ENCODE measurements at regions not wholly inside any gene's neighbourhood (a gene's known extent, or its start where the extent isn't known, plus 50 kb on each side); places are given as distances from the start of the nearest gene placed in this dataset.

DNA sequence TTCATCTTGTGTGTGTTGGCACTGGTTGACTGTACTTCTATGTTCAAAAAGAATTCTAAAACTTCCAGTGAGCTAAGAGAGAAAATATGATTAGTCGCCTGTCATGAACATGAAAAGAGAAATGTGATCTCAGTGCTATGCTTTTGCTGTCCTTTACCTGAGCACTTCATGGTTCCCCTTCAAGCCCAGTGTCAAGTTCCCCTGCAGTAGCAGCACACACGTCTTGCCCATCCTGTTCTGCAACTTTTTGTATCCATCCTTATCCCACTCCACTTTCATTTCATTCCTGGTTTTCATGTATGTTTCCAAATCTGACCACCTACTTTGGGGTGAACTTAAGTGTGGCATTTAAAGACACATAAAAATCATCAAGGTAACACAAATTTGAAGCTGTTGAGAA is 848.0 kb upstream of the USP15 start:
- Histone ChIP-seq H3K79me1 (ENCODE audit: low read length) (no peaks in the 10 kb centered on the region), H3K27ac (ENCODE audit: low read depth, low read length) (no peak overlapping the region), H3K4ac (ENCODE audit: low read depth, low read length) (no peak overlapping the region), H3K18ac (ENCODE audit: low read length) (no peak overlapping the region), H2BK120ac (ENCODE audit: low read depth, low read length) (no peak overlapping the region), H3K4me3 (ENCODE audit: low read length) (no peak overlapping the region), H3K4me2 (ENCODE audit: low read length) (no peak overlapping the region), H3K36me3 (ENCODE audit: control insufficient read depth, insufficient read depth, low read length) (no peaks in the 10 kb centered on the region), H3K79me2 (ENCODE audit: control insufficient read depth, insufficient read depth, low read length) (no peaks in the 10 kb centered on the region), H3K27me3 (ENCODE audit: insufficient read depth, low read length, poor library complexity) (no peaks in the 10 kb centered on the region), H2AK5ac (ENCODE audit: low read length) (no peak overlapping the region), H2BK15ac (replicated peaks; ENCODE audit: low read depth) (no peak overlapping the region), H3K23ac (ENCODE audit: low read length) (no peak overlapping the region), H3K56ac (ENCODE audit: low read length) (no peak overlapping the region), H4K8ac (ENCODE audit: low read depth, low read length) (no peak overlapping the region), H3K9ac (ENCODE audit: low read length) (no peak overlapping the region), H3K4me1 (ENCODE audit: control insufficient read depth, low read depth, low read length) (peaks cover 2% of the 10 kb centered on the region), H2BK5ac (ENCODE audit: low read length) (no peak overlapping the region), H4K5ac (ENCODE audit: low read length) (no peak overlapping the region)
- no CpG with 5 or more reads among the region's 2 CpGs for WGBS (ENCODE audit: extremely low coverage, insufficient coverage, low lambda C conversion rate)
- DNase-seq = peak; percentile 5

DNA sequence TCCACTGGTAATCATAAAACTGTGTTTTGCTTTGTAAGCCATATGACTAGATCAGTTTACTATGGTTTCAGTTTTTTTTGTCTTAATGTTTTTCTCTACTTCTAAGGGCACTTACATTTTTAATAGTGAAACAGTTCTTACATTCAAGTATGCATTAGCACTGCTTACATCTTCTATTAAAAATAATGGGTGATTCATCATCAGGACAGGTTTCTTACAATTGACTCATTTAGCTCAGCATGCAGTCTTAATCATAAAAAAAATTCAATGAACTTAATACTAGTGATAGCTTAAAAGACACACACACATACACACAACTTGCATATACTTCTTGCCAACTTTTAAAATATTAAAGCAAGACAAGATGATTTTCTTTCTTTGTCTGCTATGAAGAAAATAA is 845.7 kb upstream of the USP15 start:
- Histone ChIP-seq H3K4me1 (ENCODE audit: control insufficient read depth, low read depth, low read length) (peaks cover 2% of the 10 kb centered on the region), H2BK5ac (ENCODE audit: low read length) (no peak overlapping the region), H4K5ac (ENCODE audit: low read length) (no peak overlapping the region), H3K27ac (ENCODE audit: low read depth, low read length) (no peak overlapping the region), H3K9ac (ENCODE audit: low read length) (no peak overlapping the region), H2BK120ac (ENCODE audit: low read depth, low read length) (no peak overlapping the region), H4K8ac (ENCODE audit: low read depth, low read length) (no peak overlapping the region), H3K36me3 (ENCODE audit: control insufficient read depth, insufficient read depth, low read length) (no peaks in the 10 kb centered on the region), H3K23ac (ENCODE audit: low read length) (no peak overlapping the region), H3K4me2 (ENCODE audit: low read length) (no peak overlapping the region), H3K27me3 (ENCODE audit: insufficient read depth, low read length, poor library complexity) (no peaks in the 10 kb centered on the region), H3K79me2 (ENCODE audit: control insufficient read depth, insufficient read depth, low read length) (no peaks in the 10 kb centered on the region), H3K4me3 (ENCODE audit: low read length) (no peak overlapping the region), H2BK15ac (replicated peaks; ENCODE audit: low read depth) (no peak overlapping the region), H3K18ac (ENCODE audit: low read length) (no peak overlapping the region), H3K4ac (ENCODE audit: low read depth, low read length) (no peak overlapping the region), H2AK5ac (ENCODE audit: low read length) (no peak overlapping the region), H3K79me1 (ENCODE audit: low read length) (no peaks in the 10 kb centered on the region), H3K56ac (ENCODE audit: low read length) (no peak overlapping the region)
- DNase-seq = no peak

DNA sequence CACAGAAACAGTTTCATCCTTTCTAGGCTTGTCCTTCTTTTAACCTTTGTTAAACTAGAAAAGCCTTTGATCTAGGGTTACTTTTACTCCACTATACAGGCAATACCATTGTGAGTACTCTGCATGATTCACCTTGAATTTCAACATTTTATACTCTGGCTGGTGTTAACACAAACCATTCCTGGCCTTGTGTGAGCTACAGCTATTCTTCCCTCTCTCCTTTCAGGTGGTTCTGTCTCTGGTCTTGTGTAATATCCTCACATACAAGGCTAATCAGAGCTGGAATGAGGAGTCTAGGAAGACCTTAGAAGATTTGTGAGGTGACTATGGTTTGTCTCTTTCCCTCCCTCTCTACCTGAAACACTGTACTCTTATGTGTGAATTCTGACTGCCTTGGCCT is 837.4 kb upstream of the USP15 start:
- H2BK120ac ChIP-seq (ENCODE audit: low read depth, low read length) = no peak overlapping the region
- no peak overlapping the region for H2AK5ac ChIP-seq (ENCODE audit: low read length)
- no peaks in the 10 kb centered on the region for H3K27me3 ChIP-seq (ENCODE audit: insufficient read depth, low read length, poor library complexity)
- no peak overlapping the region for H3K18ac ChIP-seq (ENCODE audit: low read length)
- no peaks in the 10 kb centered on the region for H3K79me2 ChIP-seq (ENCODE audit: control insufficient read depth, insufficient read depth, low read length)
- H3K23ac ChIP-seq (ENCODE audit: low read length) = no peak overlapping the region
- H3K56ac ChIP-seq (ENCODE audit: low read length) = no peak overlapping the region
- no peak overlapping the region for H4K8ac ChIP-seq (ENCODE audit: low read depth, low read length)
- no peak overlapping the region for H3K27ac ChIP-seq (ENCODE audit: low read depth, low read length)
- no peak for DNase-seq
- H3K36me3 ChIP-seq (ENCODE audit: control insufficient read depth, insufficient read depth, low read length) = no peaks in the 10 kb centered on the region
- no peak overlapping the region for H3K4me3 ChIP-seq (ENCODE audit: low read length)
- no peaks in the 10 kb centered on the region for H3K4me1 ChIP-seq (ENCODE audit: control insufficient read depth, low read depth, low read length)
- no peak overlapping the region for H4K5ac ChIP-seq (ENCODE audit: low read length)
- no peak overlapping the region for H2BK15ac ChIP-seq (replicated peaks; ENCODE audit: low read depth)
- no peak overlapping the region for H3K9ac ChIP-seq (ENCODE audit: low read length)
- H3K79me1 ChIP-seq (ENCODE audit: low read length) = no peaks in the 10 kb centered on the region
- H3K4ac ChIP-seq (ENCODE audit: low read depth, low read length) = no peak overlapping the region
- no peak overlapping the region for H3K4me2 ChIP-seq (ENCODE audit: low read length)
- no peak overlapping the region for H2BK5ac ChIP-seq (ENCODE audit: low read length)

DNA sequence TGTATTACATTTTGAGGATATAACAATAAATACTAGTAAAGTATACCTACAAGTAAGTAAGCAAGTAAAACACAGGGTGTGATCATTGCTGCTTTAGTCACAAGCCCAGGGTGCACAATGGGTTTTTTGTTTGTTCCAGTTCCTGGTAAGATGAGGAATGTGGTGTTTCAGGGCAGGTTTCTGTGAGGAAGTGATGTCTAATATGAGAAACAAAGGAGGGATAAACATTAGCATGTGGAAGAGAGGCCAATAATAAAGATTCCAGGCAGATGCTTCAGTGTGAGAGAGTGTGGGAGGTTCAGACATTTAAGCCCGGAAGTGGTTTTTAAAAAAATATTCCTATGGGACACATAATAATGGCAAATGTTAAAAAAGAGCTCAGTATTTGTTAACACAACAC is 808.1 kb upstream of the USP15 start:
- no peak overlapping the region for H3K9ac ChIP-seq (ENCODE audit: low read length)
- no peaks in the 10 kb centered on the region for H3K4me1 ChIP-seq (ENCODE audit: control insufficient read depth, low read depth, low read length)
- H3K36me3 ChIP-seq (ENCODE audit: control insufficient read depth, insufficient read depth, low read length) = no peaks in the 10 kb centered on the region
- H2AK5ac ChIP-seq (ENCODE audit: low read length) = no peak overlapping the region
- no peak overlapping the region for H3K18ac ChIP-seq (ENCODE audit: low read length)
- H2BK15ac ChIP-seq (replicated peaks; ENCODE audit: low read depth) = no peak overlapping the region
- H4K8ac ChIP-seq (ENCODE audit: low read depth, low read length) = no peak overlapping the region
- no peak overlapping the region for H3K27ac ChIP-seq (ENCODE audit: low read depth, low read length)
- no peak for DNase-seq
- H3K4me2 ChIP-seq (ENCODE audit: low read length) = no peak overlapping the region
- no peak overlapping the region for H3K23ac ChIP-seq (ENCODE audit: low read length)
- no CpG with 5 or more reads among the region's 1 CpG for WGBS (ENCODE audit: extremely low coverage, insufficient coverage, low lambda C conversion rate)
- H3K27me3 ChIP-seq (ENCODE audit: insufficient read depth, low read length, poor library complexity) = no peaks in the 10 kb centered on the region
- no peak overlapping the region for H4K5ac ChIP-seq (ENCODE audit: low read length)
- no peaks in the 10 kb centered on the region for H3K79me2 ChIP-seq (ENCODE audit: control insufficient read depth, insufficient read depth, low read length)
- no peak overlapping the region for H3K4me3 ChIP-seq (ENCODE audit: low read length)
- no peak overlapping the region for H3K56ac ChIP-seq (ENCODE audit: low read length)
- H2BK120ac ChIP-seq (ENCODE audit: low read depth, low read length) = no peak overlapping the region
- no peaks in the 10 kb centered on the region for H3K79me1 ChIP-seq (ENCODE audit: low read length)
- H3K4ac ChIP-seq (ENCODE audit: low read depth, low read length) = no peak overlapping the region
- H2BK5ac ChIP-seq (ENCODE audit: low read length) = no peak overlapping the region

DNA sequence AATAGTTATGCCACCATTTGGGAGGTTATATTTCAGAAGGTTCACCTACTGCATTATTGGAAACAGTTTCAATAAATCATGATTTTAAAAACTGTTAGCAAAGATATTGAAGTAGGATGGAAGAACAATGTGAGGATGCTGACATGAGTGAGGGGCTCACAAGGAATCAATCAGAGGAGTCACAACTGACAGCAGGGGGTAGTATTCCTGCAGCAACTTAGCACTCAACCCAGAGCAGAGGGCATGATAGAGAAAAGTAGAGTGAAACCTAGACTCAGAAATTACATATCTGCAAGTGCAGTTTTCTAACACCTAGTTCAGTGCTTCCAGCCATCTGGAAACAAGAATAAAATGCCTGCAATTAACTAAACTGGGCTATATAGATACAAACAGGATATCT is 772.5 kb upstream of the USP15 start:
- H3K23ac ChIP-seq (ENCODE audit: low read length) = no peak overlapping the region
- DNase-seq = peak; percentile 11
- no peaks in the 10 kb centered on the region for H3K27me3 ChIP-seq (ENCODE audit: insufficient read depth, low read length, poor library complexity)
- H3K56ac ChIP-seq (ENCODE audit: low read length) = no peak overlapping the region
- H2BK15ac ChIP-seq (replicated peaks; ENCODE audit: low read depth) = no peak overlapping the region
- no peak overlapping the region for H2AK5ac ChIP-seq (ENCODE audit: low read length)
- no peak overlapping the region for H3K4ac ChIP-seq (ENCODE audit: low read depth, low read length)
- no peak overlapping the region for H3K4me3 ChIP-seq (ENCODE audit: low read length)
- no peaks in the 10 kb centered on the region for H3K4me1 ChIP-seq (ENCODE audit: control insufficient read depth, low read depth, low read length)
- no peak overlapping the region for H3K27ac ChIP-seq (ENCODE audit: low read depth, low read length)
- no peaks in the 10 kb centered on the region for H3K79me1 ChIP-seq (ENCODE audit: low read length)
- H4K5ac ChIP-seq (ENCODE audit: low read length) = no peak overlapping the region
- no peak overlapping the region for H3K18ac ChIP-seq (ENCODE audit: low read length)
- H4K8ac ChIP-seq (ENCODE audit: low read depth, low read length) = no peak overlapping the region
- no peak overlapping the region for H2BK5ac ChIP-seq (ENCODE audit: low read length)
- H3K36me3 ChIP-seq (ENCODE audit: control insufficient read depth, insufficient read depth, low read length) = no peaks in the 10 kb centered on the region
- no peak overlapping the region for H3K9ac ChIP-seq (ENCODE audit: low read length)
- H2BK120ac ChIP-seq (ENCODE audit: low read depth, low read length) = no peak overlapping the region
- H3K4me2 ChIP-seq (ENCODE audit: low read length) = no peak overlapping the region
- no peaks in the 10 kb centered on the region for H3K79me2 ChIP-seq (ENCODE audit: control insufficient read depth, insufficient read depth, low read length)

DNA sequence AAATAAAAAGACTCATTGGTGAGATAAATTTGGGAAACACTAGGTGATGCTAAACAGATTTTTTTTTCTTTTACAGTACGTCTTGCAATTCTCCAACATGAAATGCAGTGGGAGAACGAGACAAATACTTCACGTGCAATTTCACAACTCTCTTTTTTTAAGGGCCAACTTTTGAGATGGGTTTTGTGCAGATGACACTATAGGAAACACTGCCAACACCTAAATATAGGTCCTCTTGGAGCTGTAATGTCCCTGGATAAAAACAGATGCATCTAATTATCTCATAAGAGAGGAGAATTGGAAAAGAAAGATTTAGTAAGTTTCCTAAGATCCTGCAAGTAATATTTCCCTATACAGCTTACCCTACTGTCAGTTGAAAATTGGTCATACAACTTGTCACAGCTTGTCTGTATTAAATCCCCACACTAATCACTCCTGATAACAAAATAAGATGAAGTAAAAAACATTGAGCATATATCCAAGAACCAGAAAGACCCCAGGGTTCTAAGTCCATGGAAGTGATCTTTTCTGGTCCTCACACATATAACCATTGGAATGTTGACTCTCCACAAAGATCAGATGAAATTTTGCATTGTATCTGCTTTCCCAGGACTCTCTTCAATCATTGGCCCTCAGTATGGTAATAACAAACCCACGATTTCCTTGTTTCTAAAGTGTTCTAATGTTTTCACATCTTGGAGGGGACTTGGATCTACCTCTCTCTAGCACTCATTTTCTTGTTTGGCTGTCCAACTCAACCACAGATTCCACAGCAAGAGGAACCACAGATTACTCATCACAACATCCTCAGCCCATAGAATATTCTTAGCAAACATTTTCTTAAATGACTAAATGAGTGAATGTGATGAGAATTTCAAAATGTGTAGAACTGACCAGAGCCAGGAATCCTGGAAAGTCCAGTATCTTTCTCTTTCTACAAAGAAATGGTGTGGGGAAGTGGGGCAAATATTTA is 769.4 kb upstream of the USP15 start:
- Histone ChIP-seq H3K36me3 (ENCODE audit: control insufficient read depth, insufficient read depth, low read length) (no peaks in the 10 kb centered on the region), H3K4me1 (ENCODE audit: control insufficient read depth, low read depth, low read length) (no peaks in the 10 kb centered on the region), H3K27me3 (ENCODE audit: insufficient read depth, low read length, poor library complexity) (no peaks in the 10 kb centered on the region), H2BK120ac (ENCODE audit: low read depth, low read length) (no peak overlapping the region), H3K4ac (ENCODE audit: low read depth, low read length) (no peak overlapping the region), H3K23ac (ENCODE audit: low read length) (no peak overlapping the region), H3K9ac (ENCODE audit: low read length) (no peak overlapping the region), H3K79me1 (ENCODE audit: low read length) (no peaks in the 10 kb centered on the region), H2AK5ac (ENCODE audit: low read length) (no peak overlapping the region), H3K18ac (ENCODE audit: low read length) (no peak overlapping the region), H2BK5ac (ENCODE audit: low read length) (no peak overlapping the region), H3K79me2 (ENCODE audit: control insufficient read depth, insufficient read depth, low read length) (no peaks in the 10 kb centered on the region), H2BK15ac (replicated peaks; ENCODE audit: low read depth) (no peak overlapping the region), H3K4me2 (ENCODE audit: low read length) (no peak overlapping the region), H3K56ac (ENCODE audit: low read length) (no peak overlapping the region), H3K4me3 (ENCODE audit: low read length) (no peak overlapping the region), H4K8ac (ENCODE audit: low read depth, low read length) (no peak overlapping the region), H4K5ac (ENCODE audit: low read length) (no peak overlapping the region), H3K27ac (ENCODE audit: low read depth, low read length) (no peak overlapping the region)
- no peak for DNase-seq
- WGBS (ENCODE audit: extremely low coverage, insufficient coverage, low lambda C conversion rate) = no CpG with 5 or more reads among the region's 4 CpGs
